DND-41 (cell line): ENCODE measurements at regions not wholly inside any gene's neighbourhood (a gene's known extent, or its start where the extent isn't known, plus 50 kb on each side); places are given as distances from the start of the nearest gene placed in this dataset.

ENCODE experiments used
- ATAC-seq: fragments of 200-7000 bp; cut with Tn5 transposase; 3 replicates; pipeline ENCODE4 v1.9.1; 2021; ENCODE audit warnings: low read depth; ENCODE audit not compliant: insufficient read depth
- DNase-seq: peaks from one replicate; pipeline ENCODE4 v3.0.0-alpha.2; 2020
- H2AFZ ChIP-seq: 2 replicates; pipeline ENCODE4 v1.6.0; 2012; ENCODE audit warnings: low read depth, low read length
- H3K27ac ChIP-seq: 2 replicates; pipeline ENCODE4 v1.5.1; 2012; ENCODE audit warnings: low read length, inconsistent platforms
- H3K27me3 ChIP-seq: fragments of 200-600 bp; sonication (generic); 2 replicates; pipeline ENCODE4 v1.6.0; 2012; ENCODE audit warnings: low read length, mild to moderate bottlenecking, inconsistent platforms; ENCODE audit not compliant: insufficient read depth, poor library complexity
- H3K36me3 ChIP-seq: 2 replicates; pipeline ENCODE4 v1.5.1; 2012; ENCODE audit warnings: low read length, inconsistent platforms; ENCODE audit not compliant: insufficient read depth
- H3K4me1 ChIP-seq: 2 replicates; pipeline ENCODE4 v1.5.1; 2012; ENCODE audit warnings: mild to moderate bottlenecking, low read length; ENCODE audit not compliant: insufficient read depth
- H3K4me2 ChIP-seq: 2 replicates; pipeline ENCODE4 v1.6.0; 2012; ENCODE audit warnings: mild to moderate bottlenecking, moderate library complexity, low read length, inconsistent platforms; ENCODE audit not compliant: insufficient read depth
- H3K4me3 ChIP-seq, 2 experiments: fragments of 200-600 bp in 1 of 2; shearing (Covaris generic) in 1 of 2; 2 replicates each; pipeline ENCODE4 v1.5.1; 2012 to 2016; ENCODE audit warnings: inconsistent platforms in 2 of 2, low read length in 2 of 2, mild to moderate bottlenecking in 2 of 2, low read depth in 1 of 2, moderate library complexity in 1 of 2
- H3K79me2 ChIP-seq: 2 replicates; pipeline ENCODE4 v1.6.0; 2012; ENCODE audit warnings: low read length, inconsistent platforms; ENCODE audit not compliant: insufficient read depth
- H3K9ac ChIP-seq: 2 replicates; pipeline ENCODE4 v1.6.0; 2012; ENCODE audit warnings: low read depth, mild to moderate bottlenecking, inconsistent platforms, low read length, moderate library complexity
- H3K9me3 ChIP-seq: 2 replicates; pipeline ENCODE4 v1.5.1; 2012; ENCODE audit warnings: low read length, moderate library complexity, mild to moderate bottlenecking, inconsistent platforms; ENCODE audit not compliant: insufficient read depth, severe bottlenecking
- H4K20me1 ChIP-seq: 2 replicates; pipeline ENCODE4 v1.6.0; 2012; ENCODE audit warnings: low read length; ENCODE audit not compliant: insufficient read depth
- EZH2 ChIP-seq: IDR thresholded peaks from 3 replicates; pipeline ENCODE4 v1.6.1; 2012; ENCODE audit warnings: borderline replicate concordance, low read depth, mild to moderate bottlenecking, moderate library complexity, low read length, inconsistent platforms; ENCODE audit not compliant: severe bottlenecking
- TF ChIP-seq, protein P1 (sequence below): IDR thresholded peaks from 2 replicates; pipeline ENCODE4 v1.5.1; 2012; ENCODE audit warnings: borderline replicate concordance, low read length, moderate library complexity, mild to moderate bottlenecking; ENCODE audit not compliant: poor library complexity, severe bottlenecking; ENCODE audit errors: extremely low read depth

DNA sequence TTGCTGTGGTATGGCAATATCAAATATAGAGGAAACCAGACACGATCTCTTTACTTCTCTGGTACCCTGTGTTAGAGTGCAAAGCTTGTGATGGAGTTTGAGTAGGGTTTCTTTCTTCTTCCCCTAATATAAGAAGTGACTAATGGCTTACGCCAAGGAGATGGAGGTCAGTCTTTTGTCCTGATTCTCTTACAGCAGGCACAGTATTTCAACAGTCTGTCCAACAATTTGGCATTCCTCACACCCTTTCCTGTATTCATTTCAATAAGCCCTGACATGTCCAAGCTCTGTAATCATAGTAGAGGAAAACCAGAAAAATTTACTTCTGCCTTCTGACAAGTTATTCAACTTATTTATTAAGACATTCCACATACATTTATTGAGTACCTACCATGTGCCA, 546.2 kb downstream of the TMEM135 start:
- H3K4me1 ChIP-seq, result no peaks in the 10 kb centered on the region
- no peak overlapping the region for H3K4me2 ChIP-seq
- no peaks in the 10 kb centered on the region for H3K36me3 ChIP-seq
- H3K27ac ChIP-seq, result no peak overlapping the region
- no peaks in the 10 kb centered on the region for H3K79me2 ChIP-seq
- no peak for TF ChIP-seq EZH2
- TF ChIP-seq, protein P1, sequence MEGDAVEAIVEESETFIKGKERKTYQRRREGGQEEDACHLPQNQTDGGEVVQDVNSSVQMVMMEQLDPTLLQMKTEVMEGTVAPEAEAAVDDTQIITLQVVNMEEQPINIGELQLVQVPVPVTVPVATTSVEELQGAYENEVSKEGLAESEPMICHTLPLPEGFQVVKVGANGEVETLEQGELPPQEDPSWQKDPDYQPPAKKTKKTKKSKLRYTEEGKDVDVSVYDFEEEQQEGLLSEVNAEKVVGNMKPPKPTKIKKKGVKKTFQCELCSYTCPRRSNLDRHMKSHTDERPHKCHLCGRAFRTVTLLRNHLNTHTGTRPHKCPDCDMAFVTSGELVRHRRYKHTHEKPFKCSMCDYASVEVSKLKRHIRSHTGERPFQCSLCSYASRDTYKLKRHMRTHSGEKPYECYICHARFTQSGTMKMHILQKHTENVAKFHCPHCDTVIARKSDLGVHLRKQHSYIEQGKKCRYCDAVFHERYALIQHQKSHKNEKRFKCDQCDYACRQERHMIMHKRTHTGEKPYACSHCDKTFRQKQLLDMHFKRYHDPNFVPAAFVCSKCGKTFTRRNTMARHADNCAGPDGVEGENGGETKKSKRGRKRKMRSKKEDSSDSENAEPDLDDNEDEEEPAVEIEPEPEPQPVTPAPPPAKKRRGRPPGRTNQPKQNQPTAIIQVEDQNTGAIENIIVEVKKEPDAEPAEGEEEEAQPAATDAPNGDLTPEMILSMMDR, result no peak
- ATAC-seq, result no peak
- no peaks in the 10 kb centered on the region for H3K9me3 ChIP-seq
- no peaks in the 10 kb centered on the region for H4K20me1 ChIP-seq
- H3K9ac ChIP-seq, result no peak overlapping the region
- no peak overlapping the region for H2AFZ ChIP-seq
- H3K27me3 ChIP-seq, result no peaks in the 10 kb centered on the region
- no peak overlapping the region for H3K4me3 ChIP-seq
- DNase-seq, result no peak

- H3K27me3 ChIP-seq, result no peaks in the 10 kb centered on the region
- TF ChIP-seq, protein P1, result no peak
- TF ChIP-seq EZH2, result no peak
- H2AFZ ChIP-seq, result no peak overlapping the region
- no peak overlapping the region for H3K4me3 ChIP-seq
- H3K27ac ChIP-seq, result no peak overlapping the region
- H3K4me2 ChIP-seq, result no peak overlapping the region
- no peaks in the 10 kb centered on the region for H3K4me1 ChIP-seq
- DNase-seq (no peak), ATAC-seq (no peak)
- no peaks in the 10 kb centered on the region for H4K20me1 ChIP-seq
- H3K9ac ChIP-seq, result no peak overlapping the region
- no peaks in the 10 kb centered on the region for H3K9me3 ChIP-seq
- H3K79me2 ChIP-seq, result no peaks in the 10 kb centered on the region
- H3K36me3 ChIP-seq, result no peaks in the 10 kb centered on the region
Measured at GRCh38 chr11:87575088-87575487, 537.4 kb downstream of the TMEM135 start.

GRCh38 chr11:87574193-87574592, 536.5 kb downstream of the TMEM135 start:
- Histone ChIP-seq H3K36me3 (no peaks in the 10 kb centered on the region), H2AFZ (no peak overlapping the region), H4K20me1 (no peaks in the 10 kb centered on the region), H3K27ac (no peak overlapping the region), H3K27me3 (no peaks in the 10 kb centered on the region), H3K9me3 (no peaks in the 10 kb centered on the region), H3K4me1 (no peaks in the 10 kb centered on the region), H3K9ac (no peak overlapping the region), H3K4me3 (no peak overlapping the region), H3K4me2 (no peak overlapping the region), H3K79me2 (no peaks in the 10 kb centered on the region)
- ATAC-seq (no peak), DNase-seq (no peak)
- TF ChIP-seq, protein P1, result no peak
- TF ChIP-seq EZH2, result no peak

GRCh38 chr11:87573708-87574107, 536.0 kb downstream of the TMEM135 start:
- H3K4me2 ChIP-seq, result no peak overlapping the region
- DNase-seq (no peak), ATAC-seq (no peak)
- TF ChIP-seq EZH2, result no peak
- TF ChIP-seq, protein P1, result no peak
- H3K4me3 ChIP-seq, result no peak overlapping the region
- H3K9me3 ChIP-seq, result no peaks in the 10 kb centered on the region
- no peaks in the 10 kb centered on the region for H3K27me3 ChIP-seq
- H3K36me3 ChIP-seq, result no peaks in the 10 kb centered on the region
- H3K9ac ChIP-seq, result no peak overlapping the region
- H4K20me1 ChIP-seq, result no peaks in the 10 kb centered on the region
- no peaks in the 10 kb centered on the region for H3K4me1 ChIP-seq
- no peaks in the 10 kb centered on the region for H3K79me2 ChIP-seq
- no peak overlapping the region for H3K27ac ChIP-seq
- no peak overlapping the region for H2AFZ ChIP-seq
